OCI-LY7 (cell line): ENCODE measurements at regions not wholly inside any gene's neighbourhood (a gene's known extent, or its start where the extent isn't known, plus 50 kb on each side); places are given as distances from the start of the nearest gene placed in this dataset.

ENCODE experiments used
- EZH2phosphoT487 ChIP-seq: fragments of 200-600 bp; sonication (generic); IDR thresholded peaks from 2 replicates; pipeline ENCODE4 v1.6.1; 2018; ENCODE audit warnings: low read depth, borderline replicate concordance, mild to moderate bottlenecking, mixed run types, antibody characterized with exemption, low read length, moderate library complexity, mixed read lengths
- TF ChIP-seq, protein P1 (sequence below): fragments of 200-600 bp; sonication (generic); conservative IDR thresholded peaks from 2 replicates; pipeline ENCODE4 v1.5.1; 2014; ENCODE audit warnings: mild to moderate bottlenecking, antibody characterized with exemption, low read length, moderate library complexity, mixed read lengths

DNA sequence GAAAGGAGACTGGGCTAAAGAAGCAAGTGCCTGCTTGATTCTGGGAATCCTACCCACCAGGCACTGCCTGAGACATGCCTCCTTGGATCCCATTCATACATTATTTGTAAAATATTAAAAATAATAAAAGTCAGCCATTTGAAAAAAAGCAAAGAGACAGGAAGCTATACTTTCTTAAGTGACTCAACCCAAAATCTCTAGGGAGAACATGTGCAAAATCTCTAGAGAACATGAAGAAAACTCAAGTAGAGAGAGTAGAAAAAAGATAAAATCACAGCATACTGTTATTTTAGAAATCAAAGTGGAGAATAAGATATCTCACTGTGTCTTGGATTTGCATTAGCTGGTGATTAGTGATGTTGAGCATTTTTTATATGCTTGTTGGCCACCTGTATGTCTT is 197.2 kb upstream of the GGTLC1 start:
- TF ChIP-seq, protein P1, sequence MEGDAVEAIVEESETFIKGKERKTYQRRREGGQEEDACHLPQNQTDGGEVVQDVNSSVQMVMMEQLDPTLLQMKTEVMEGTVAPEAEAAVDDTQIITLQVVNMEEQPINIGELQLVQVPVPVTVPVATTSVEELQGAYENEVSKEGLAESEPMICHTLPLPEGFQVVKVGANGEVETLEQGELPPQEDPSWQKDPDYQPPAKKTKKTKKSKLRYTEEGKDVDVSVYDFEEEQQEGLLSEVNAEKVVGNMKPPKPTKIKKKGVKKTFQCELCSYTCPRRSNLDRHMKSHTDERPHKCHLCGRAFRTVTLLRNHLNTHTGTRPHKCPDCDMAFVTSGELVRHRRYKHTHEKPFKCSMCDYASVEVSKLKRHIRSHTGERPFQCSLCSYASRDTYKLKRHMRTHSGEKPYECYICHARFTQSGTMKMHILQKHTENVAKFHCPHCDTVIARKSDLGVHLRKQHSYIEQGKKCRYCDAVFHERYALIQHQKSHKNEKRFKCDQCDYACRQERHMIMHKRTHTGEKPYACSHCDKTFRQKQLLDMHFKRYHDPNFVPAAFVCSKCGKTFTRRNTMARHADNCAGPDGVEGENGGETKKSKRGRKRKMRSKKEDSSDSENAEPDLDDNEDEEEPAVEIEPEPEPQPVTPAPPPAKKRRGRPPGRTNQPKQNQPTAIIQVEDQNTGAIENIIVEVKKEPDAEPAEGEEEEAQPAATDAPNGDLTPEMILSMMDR: no peak
- no peak for TF ChIP-seq EZH2phosphoT487
